ENCODE measurements at regions not wholly inside any gene's neighbourhood (a gene's known extent, or its start where the extent isn't known, plus 50 kb on each side); places are given as distances from the start of the nearest gene placed in this dataset.

DNA sequence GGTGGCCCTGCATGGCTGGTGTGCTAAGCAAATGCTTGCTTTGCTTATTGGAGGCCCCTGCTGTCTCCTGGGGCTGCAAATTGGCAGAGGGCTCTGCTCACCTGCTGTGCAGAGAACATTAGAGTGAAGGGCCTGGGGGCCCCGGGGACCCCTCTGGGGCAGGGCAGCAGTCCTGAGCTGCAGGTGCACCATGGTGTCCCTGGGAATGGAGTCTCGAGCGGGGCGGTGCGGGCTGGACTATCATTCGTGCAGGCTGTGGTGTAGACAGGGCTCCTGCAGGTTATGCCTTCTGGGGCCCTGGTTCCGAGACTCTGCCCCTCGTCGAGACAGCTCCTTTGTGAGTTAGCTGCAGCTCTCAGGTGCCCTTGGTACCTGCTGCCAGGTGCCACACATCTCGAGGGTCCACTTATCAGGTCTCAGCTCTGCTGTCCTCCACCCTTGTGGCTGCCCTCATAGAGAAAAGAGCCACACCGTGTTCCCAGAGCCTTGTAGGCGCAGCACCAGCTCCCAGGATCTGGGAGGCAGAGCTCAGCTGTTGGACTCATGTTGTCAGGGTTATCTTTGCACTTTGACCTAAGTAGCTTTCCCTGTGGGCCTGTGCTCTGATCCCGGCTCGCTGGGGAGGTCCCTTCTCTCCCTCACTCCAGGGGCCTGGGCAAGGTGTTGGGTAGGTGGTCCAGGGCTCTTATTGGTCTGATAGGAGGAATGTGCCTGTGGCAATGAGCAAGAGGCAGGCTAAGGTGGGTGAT lies 58.0 kb upstream of the ZNF536 start:
- DNase-seq, result no peak

DNA sequence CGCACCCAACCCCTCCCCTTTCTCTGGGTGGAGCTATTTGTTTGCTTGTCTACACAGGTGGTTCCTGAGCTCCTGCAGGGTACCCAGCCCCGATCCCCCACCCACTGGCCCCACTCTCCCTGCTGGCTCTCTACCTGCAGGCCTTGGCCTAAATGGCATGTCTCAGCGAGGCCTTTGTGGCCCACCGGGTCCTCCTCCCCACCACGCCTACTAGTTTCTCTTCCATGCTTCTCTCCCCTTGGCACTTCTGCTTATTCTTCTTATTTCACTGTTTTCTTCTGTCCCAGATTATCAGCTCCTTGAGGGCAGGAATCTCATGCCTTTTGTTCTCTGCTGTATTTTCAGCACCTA lies 57.4 kb upstream of the ZNF536 start:
- DNase-seq, result no peak

DNA sequence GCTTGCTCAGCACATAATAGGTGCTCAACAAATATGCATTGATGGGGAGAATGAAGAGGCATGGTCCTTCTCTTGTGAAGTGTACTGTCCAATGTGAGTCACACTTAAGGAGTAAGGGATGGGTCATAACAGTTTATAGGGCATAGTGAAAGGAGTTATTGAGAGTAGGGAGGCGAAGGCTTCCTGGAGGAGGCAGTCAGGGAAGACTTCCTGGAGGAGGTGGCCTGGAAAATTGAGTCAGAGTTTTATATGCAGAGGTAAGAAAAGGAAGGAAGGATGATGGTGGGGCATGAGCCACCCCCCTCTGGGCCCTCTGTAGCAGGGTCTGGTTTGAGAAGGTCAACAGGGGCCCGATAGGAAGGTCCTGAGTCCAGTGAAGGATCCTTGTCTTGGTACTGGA lies 57.0 kb upstream of the ZNF536 start:
- DNase-seq, result no peak

GRCh38 chr19:30316000-30316491 lies 56.1 kb upstream of the ZNF536 start:
- DNase-seq, result no peak

DNA sequence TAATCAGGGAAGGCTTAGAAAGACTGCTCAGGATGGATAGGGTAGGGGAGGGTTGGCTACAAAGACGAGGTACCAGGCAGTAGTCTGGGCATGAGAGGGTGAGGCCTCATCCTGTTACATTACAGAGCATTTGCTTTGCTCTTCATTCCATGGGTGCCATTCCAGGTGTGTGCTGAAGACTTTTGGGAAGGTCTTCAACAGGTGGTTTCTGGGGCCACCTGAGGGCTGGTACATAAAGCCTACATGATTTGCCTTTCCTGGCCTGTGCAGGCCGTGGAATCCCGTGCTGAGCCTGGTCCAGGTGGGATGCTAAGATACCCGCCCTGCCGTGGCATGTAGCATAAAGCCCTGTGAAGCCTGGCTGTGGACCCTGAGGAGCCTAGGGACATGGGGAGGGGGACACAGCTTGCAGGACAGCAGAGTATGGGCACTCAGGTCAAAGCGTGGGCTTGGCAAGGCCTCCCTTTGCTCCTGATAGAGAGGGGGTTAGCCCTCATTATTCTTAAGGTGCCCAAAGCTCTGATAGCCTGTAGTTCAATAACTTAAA lies 55.6 kb upstream of the ZNF536 start:
- DNase-seq, result no peak

DNA sequence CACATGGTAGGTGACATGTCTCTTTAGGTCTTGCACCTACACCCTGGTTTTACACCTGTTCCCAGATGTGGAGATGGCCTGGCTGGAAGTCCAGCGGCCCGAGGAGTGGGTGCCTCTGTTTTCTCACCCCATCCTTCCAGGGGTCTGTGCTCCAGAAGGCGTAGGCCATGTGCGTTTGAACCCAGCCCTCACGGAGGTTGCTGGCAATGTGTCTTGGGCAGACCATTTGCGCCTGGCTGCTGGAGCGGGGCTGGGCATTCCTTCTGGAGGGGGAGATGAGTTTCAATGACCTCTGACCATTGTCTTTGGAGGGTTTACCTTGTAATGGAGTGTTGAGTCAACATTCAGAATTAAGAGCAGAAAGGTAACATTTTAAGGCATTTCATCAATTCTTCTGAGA lies 54.8 kb upstream of the ZNF536 start:
- no peak for DNase-seq

GRCh38 chr19:30318261-30318660 lies 53.9 kb upstream of the ZNF536 start:
- no peak for DNase-seq

- DNase-seq, result no peak
Measured at GRCh38 chr19:30318936-30319335, 53.2 kb upstream of the ZNF536 start.

GRCh38 chr19:30319411-30319810 lies 52.8 kb upstream of the ZNF536 start:
- DNase-seq, result no peak

GRCh38 chr19:30319876-30320275 lies 52.3 kb upstream of the ZNF536 start:
- DNase-seq, result no peak

DNA sequence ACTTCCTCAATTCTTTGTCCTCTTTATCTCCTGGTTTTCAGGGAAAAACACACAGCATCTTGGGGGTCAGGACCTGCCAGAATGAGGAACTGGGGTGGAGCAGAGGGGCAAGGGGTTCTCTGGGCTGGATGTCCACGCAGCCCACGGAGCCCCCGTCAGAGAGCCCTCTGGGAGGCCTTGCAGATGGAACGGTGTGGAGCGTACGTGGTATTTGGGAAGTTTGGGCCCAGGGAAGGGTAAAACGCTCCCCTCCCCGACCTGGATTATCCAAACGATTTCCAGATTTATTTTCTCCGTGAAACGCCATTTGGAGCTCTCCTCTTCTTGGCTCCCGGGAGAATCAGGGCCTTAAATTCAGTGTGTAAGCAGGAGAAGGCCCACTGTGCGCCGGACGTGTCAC lies 51.7 kb upstream of the ZNF536 start:
- DNase-seq, result no peak

- DNase-seq, result no peak
Measured at GRCh38 chr19:30320916-30321315, 51.3 kb upstream of the ZNF536 start.
